Neural progenitor cell (in vitro differentiated cells): ENCODE measurements at regions not wholly inside any gene's neighbourhood (a gene's known extent, or its start where the extent isn't known, plus 50 kb on each side); places are given as distances from the start of the nearest gene placed in this dataset.
"Not testable (repeated sequence)": the region's sequence is repeated elsewhere in the genome, so short reads cannot be mapped to it uniquely, and the experiment has no call there.

Experiments used
- EZH2phosphoT487 ChIP-seq: fragments of 200-600 bp; sonication (generic); IDR thresholded peaks from 2 replicates; pipeline ENCODE4 v1.6.1; 2017; ENCODE audit warnings: antibody characterized with exemption
- TF ChIP-seq, protein P1 (sequence below): fragments of 200-600 bp; sonication (generic); IDR thresholded peaks from 2 replicates; pipeline ENCODE4 v1.5.1; 2017; ENCODE audit warnings: antibody characterized with exemption, mild to moderate bottlenecking

DNA sequence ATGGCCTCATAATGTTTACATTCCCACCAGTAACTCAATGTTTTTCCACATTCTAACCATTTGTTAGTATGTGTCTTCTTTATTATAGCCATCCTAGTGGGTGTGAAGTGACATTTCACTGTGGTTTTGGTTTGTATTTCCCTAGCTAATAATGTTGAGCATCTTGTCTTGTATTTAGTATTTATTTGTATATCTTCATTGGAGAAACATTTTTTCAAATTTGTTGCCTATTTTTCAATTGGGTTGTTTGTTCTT lies 144.8 kb upstream of the NBPF19 start:
- TF ChIP-seq, protein P1, sequence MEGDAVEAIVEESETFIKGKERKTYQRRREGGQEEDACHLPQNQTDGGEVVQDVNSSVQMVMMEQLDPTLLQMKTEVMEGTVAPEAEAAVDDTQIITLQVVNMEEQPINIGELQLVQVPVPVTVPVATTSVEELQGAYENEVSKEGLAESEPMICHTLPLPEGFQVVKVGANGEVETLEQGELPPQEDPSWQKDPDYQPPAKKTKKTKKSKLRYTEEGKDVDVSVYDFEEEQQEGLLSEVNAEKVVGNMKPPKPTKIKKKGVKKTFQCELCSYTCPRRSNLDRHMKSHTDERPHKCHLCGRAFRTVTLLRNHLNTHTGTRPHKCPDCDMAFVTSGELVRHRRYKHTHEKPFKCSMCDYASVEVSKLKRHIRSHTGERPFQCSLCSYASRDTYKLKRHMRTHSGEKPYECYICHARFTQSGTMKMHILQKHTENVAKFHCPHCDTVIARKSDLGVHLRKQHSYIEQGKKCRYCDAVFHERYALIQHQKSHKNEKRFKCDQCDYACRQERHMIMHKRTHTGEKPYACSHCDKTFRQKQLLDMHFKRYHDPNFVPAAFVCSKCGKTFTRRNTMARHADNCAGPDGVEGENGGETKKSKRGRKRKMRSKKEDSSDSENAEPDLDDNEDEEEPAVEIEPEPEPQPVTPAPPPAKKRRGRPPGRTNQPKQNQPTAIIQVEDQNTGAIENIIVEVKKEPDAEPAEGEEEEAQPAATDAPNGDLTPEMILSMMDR = not testable (repeated sequence)
- TF ChIP-seq EZH2phosphoT487 = not testable (repeated sequence)
